Spleen (tissue), 11 donors: ENCODE measurements at regions not wholly inside any gene's neighbourhood (a gene's known extent, or its start where the extent isn't known, plus 50 kb on each side); places are given as distances from the start of the nearest gene placed in this dataset.
"Not testable (repeated sequence)": the region's sequence is repeated elsewhere in the genome, so short reads cannot be mapped to it uniquely, and the experiment has no call there.

ENCODE experiments used
- DNase-seq: peaks from one replicate; pipeline ENCODE4 v3.0.0-alpha.2; 2020
- H3K27ac ChIP-seq, 8 donors: fragments of 200-600 bp; sonication (generic) in 7 of 8; 1 replicate in 4 of 8; 2 replicates in 4 of 8; pipeline versions ENCODE4 v1.5.0 to v1.8.0; 2016 to 2021; ENCODE audit warnings: inconsistent platforms in 4 of 8, mild to moderate bottlenecking in 4 of 8, moderate library complexity in 1 of 8
- H3K27me3 ChIP-seq, 7 donors: fragments of 200-600 bp; sonication (generic) in 6 of 7; replicated peaks in 1 of 7; 1 replicate in 4 of 7; 2 replicates in 3 of 7; pipeline versions ENCODE4 v1.5.0 to v1.8.0; 2016 to 2021; ENCODE audit warnings: inconsistent platforms in 3 of 7, mild to moderate bottlenecking in 1 of 7
- H3K36me3 ChIP-seq, 6 donors: fragments of 200-600 bp; sonication (generic) in 5 of 6; 1 replicate in 4 of 6; 2 replicates in 2 of 6; pipeline versions ENCODE4 v1.5.0 to v1.8.0; 2016 to 2021; ENCODE audit warnings: inconsistent platforms in 2 of 6
- H3K4me1 ChIP-seq, 6 donors: fragments of 200-600 bp; sonication (generic) in 5 of 6; 1 replicate in 3 of 6; 2 replicates in 3 of 6; pipeline versions ENCODE4 v1.5.0 to v1.8.0; 2016 to 2021; ENCODE audit warnings: inconsistent platforms in 3 of 6
- H3K4me3 ChIP-seq, 8 donors: fragments of 200-600 bp; sonication (generic) in 7 of 8; 1 replicate in 4 of 8; 2 replicates in 4 of 8; pipeline versions ENCODE4 v1.5.0 to v1.8.0; 2016 to 2021; ENCODE audit warnings: inconsistent platforms in 4 of 8, mild to moderate bottlenecking in 4 of 8, moderate library complexity in 2 of 8
- H3K9me3 ChIP-seq, 8 donors: fragments of 200-600 bp; sonication (generic) in 7 of 8; 1 replicate in 4 of 8; 2 replicates in 4 of 8; pipeline versions ENCODE4 v1.5.0 to v1.8.0; 2016 to 2021; ENCODE audit warnings: inconsistent platforms in 4 of 8
- CTCF ChIP-seq, 11 experiments: fragments of 200-600 bp in 7 of 11; fragments of 450-650 bp in 4 of 11; sonication (generic) in 4 of 11; IDR thresholded peaks in 8 of 11; conservative IDR thresholded peaks in 3 of 11; 1 replicate in 7 of 11; 2 replicates in 4 of 11; pipeline versions ENCODE4 v1.4.0 to v1.8.0; 2016 to 2021; ENCODE audit warnings: antibody characterized with exemption in 11 of 11, inconsistent platforms in 4 of 11, mild to moderate bottlenecking in 1 of 11
- POLR2A ChIP-seq, 3 donors: fragments of 450-650 bp; IDR thresholded peaks; one replicate each; pipeline ENCODE4 v1.5.1; 2017; ENCODE audit warnings: antibody characterized with exemption in 3 of 3, mild to moderate bottlenecking in 1 of 3
- POLR2AphosphoS5 ChIP-seq, 3 donors: sonication (generic); formaldehyde crosslinking; IDR thresholded peaks; one replicate each; pipeline ENCODE4 v1.5.1; 2017; ENCODE audit warnings: antibody characterized with exemption in 3 of 3
- WGBS, 5 donors: extraction: QIAGEN DNeasy Blood & Tissue Kit in 3 of 5; methylation state at CpG; one replicate each; pipeline versions ENCODE4 v1.1.5 to v1.1.7; 2013 to 2018; 5-methylcytosine and 5-hydroxymethylcytosine counted together
- intact Hi-C: fragments of 100-400 bp; cut with DNase I; formaldehyde crosslinking; loops from one replicate; pipeline ENCODE4 v1.15.0; 2023; ENCODE audit warnings: low total_unique reads
- donor health status: healthy with polysubstance abuse.
- donor health status: DM: no; HTN: no; CAD: no; lungs with moderate emphysema.
- donor health status: DM: no; HTN: no; CAD: no.
- donor health status: Bipolar disorder and iron deficiency.
- donor health status: healthy.
- donor health status: DM: no; HTN: no; CAD: no.
- donor health status: DM: yes; HTN: yes; CAD: no.

GRCh38 chr2:17355608-17356329, 162.5 kb downstream of the RAD51AP2 start:
- DNase-seq, result no peak
- Histone ChIP-seq H3K36me3 (no peaks in the 10 kb centered on the region), H3K4me1 (no peaks in the 10 kb centered on the region), H3K4me3 (no peak overlapping the region), H3K9me3 (peaks cover 0 to 4% (median 2%) of the 10 kb centered on the region in 8 donors), H3K27me3 (no peaks in the 10 kb centered on the region), H3K27ac (no peak overlapping the region)
- 62 to 71% (median 69%) methylated on average over 6 of the region's 6 CpGs for WGBS, 5 donors
- TF ChIP-seq CTCF (IDR thresholded peaks at IDR 0.05 in 8 of 11, conservative IDR thresholded peaks at IDR 0.05 in 3 of 11) (no peak), POLR2AphosphoS5 (IDR thresholded peaks at IDR 0.05) (no peak), POLR2A (IDR thresholded peaks at IDR 0.05) (no peak)
- intact Hi-C loops, result no loop called here

- Histone ChIP-seq H3K4me1 (no peaks in the 10 kb centered on the region), H3K27ac (no peak overlapping the region), H3K36me3 (no peaks in the 10 kb centered on the region), H3K4me3 (no peak overlapping the region), H3K27me3 (no peaks in the 10 kb centered on the region), H3K9me3 (peaks cover 0 to 10% (median 7%) of the 10 kb centered on the region in 8 donors)
- DNase-seq, result no peak
- intact Hi-C loops, result no loop called here
- TF ChIP-seq CTCF (IDR thresholded peaks at IDR 0.05 in 8 of 11, conservative IDR thresholded peaks at IDR 0.05 in 3 of 11) (no peak), POLR2A (IDR thresholded peaks at IDR 0.05) (no peak), POLR2AphosphoS5 (IDR thresholded peaks at IDR 0.05) (no peak)
These were observed 165.0 kb downstream of the RAD51AP2 start for GRCh38 chr2:17353263-17353662.

GRCh38 chr2:17342692-17343091, 175.5 kb downstream of the RAD51AP2 start:
- H3K9me3 ChIP-seq, H3K36me3 ChIP-seq, intact Hi-C loops, H3K27ac ChIP-seq, DNase-seq, H3K4me3 ChIP-seq, H3K27me3 ChIP-seq, H3K4me1 ChIP-seq: not testable (repeated sequence)
- 65 to 91% (median 79%) methylated on average over 4 of the region's 4 CpGs for WGBS, 5 donors

- H3K4me3 ChIP-seq, result no peak overlapping the region
- no peak for TF ChIP-seq POLR2A (IDR thresholded peaks at IDR 0.05)
- no peak for TF ChIP-seq POLR2AphosphoS5 (IDR thresholded peaks at IDR 0.05)
- no peak for TF ChIP-seq CTCF (IDR thresholded peaks at IDR 0.05 in 8 of 11, conservative IDR thresholded peaks at IDR 0.05 in 3 of 11)
- DNase-seq, result no peak
- H3K4me1 ChIP-seq, result no peaks in the 10 kb centered on the region
- H3K27ac ChIP-seq, result no peak overlapping the region
- H3K36me3 ChIP-seq, result no peaks in the 10 kb centered on the region
- peaks cover 0 to 5% (median 0%) of the 10 kb centered on the region in 8 donors for H3K9me3 ChIP-seq
- intact Hi-C loops, result no loop called here
- 71 to 80% (median 76%) methylated on average over 3 of the region's 3 CpGs for WGBS, 5 donors
- peaks cover 0 to 3% (median 0%) of the 10 kb centered on the region in 7 donors for H3K27me3 ChIP-seq
These were observed 180.7 kb downstream of the RAD51AP2 start for GRCh38 chr2:17337507-17337906.
